Kidney (tissue), 13 donors: ENCODE measurements at regions not wholly inside any gene's neighbourhood (a gene's known extent, or its start where the extent isn't known, plus 50 kb on each side); places are given as distances from the start of the nearest gene placed in this dataset.

ENCODE experiments used
- DNase-seq, 5 donors: peaks; one replicate each; pipeline ENCODE4 v3.0.0-alpha.2; 2013 to 2020
- FAIRE-seq: peaks from 2 replicates; lab custom pipeline; 2012; peaks lifted over from hg19 to GRCh38; lab: Jason Lieb, UNC
- H3K27ac ChIP-seq, 2 donors: one replicate each; pipeline ENCODE4 v1.7.0; 2013; ENCODE audit warnings: low read depth in 2 of 2, low read length in 2 of 2, inconsistent platforms in 1 of 2
- H3K27me3 ChIP-seq: one replicate; pipeline ENCODE4 v1.7.1; 2013; ENCODE audit warnings: low read length, inconsistent platforms; ENCODE audit not compliant: control insufficient read depth, insufficient read depth
- H3K36me3 ChIP-seq, 3 donors: one replicate each; pipeline versions ENCODE4 v1.7.0 to v1.7.1; 2013; ENCODE audit warnings: low read length in 3 of 3, control low read depth in 1 of 3, inconsistent platforms in 1 of 3; ENCODE audit not compliant: insufficient read depth in 3 of 3, control insufficient read depth in 2 of 3
- H3K4me1 ChIP-seq, 3 donors: one replicate each; pipeline versions ENCODE4 v1.7.0 to v1.7.1; 2013; ENCODE audit warnings: low read length in 3 of 3, inconsistent platforms in 1 of 3, low read depth in 1 of 3; ENCODE audit not compliant: control insufficient read depth in 2 of 3, insufficient read depth in 2 of 3
- H3K4me3 ChIP-seq, 3 donors: one replicate each; pipeline versions ENCODE4 v1.7.0 to v1.8.1; 2013; ENCODE audit warnings: low read length in 3 of 3, control low read depth in 1 of 3, inconsistent platforms in 1 of 3
- H3K9ac ChIP-seq, 3 donors: one replicate each; pipeline versions ENCODE4 v1.7.0 to v1.7.1; 2013; ENCODE audit warnings: low read length in 3 of 3, control low read depth in 1 of 3, inconsistent platforms in 1 of 3
- H3K9me3 ChIP-seq, 3 donors: one replicate each; pipeline versions ENCODE4 v1.7.0 to v1.7.1; 2013; ENCODE audit warnings: low read length in 3 of 3, control low read depth in 1 of 3, inconsistent platforms in 1 of 3; ENCODE audit not compliant: control insufficient read depth in 2 of 3, insufficient read depth in 1 of 3
- intact Hi-C: fragments of 100-400 bp; cut with DNase I; formaldehyde crosslinking; loops from one replicate; pipeline ENCODE4 v1.11.1; 2022
- TF ChIP-seq, protein P1 (sequence below): IDR thresholded peaks from 3 replicates; pipeline ENCODE4 v1.5.1; 2012; ENCODE audit warnings: mild to moderate bottlenecking, moderate library complexity, borderline replicate concordance; ENCODE audit not compliant: insufficient read depth; ENCODE audit errors: extremely low read depth
- donor health status: control.
- donor health status: control.
- donor health status: control.
- donor health status: control.
- donor health status: control.
- donor health status: DM: yes; HTN: yes; CAD: no.
- donor health status: Normal renal cell carcinoma (clear cell type).

DNA sequence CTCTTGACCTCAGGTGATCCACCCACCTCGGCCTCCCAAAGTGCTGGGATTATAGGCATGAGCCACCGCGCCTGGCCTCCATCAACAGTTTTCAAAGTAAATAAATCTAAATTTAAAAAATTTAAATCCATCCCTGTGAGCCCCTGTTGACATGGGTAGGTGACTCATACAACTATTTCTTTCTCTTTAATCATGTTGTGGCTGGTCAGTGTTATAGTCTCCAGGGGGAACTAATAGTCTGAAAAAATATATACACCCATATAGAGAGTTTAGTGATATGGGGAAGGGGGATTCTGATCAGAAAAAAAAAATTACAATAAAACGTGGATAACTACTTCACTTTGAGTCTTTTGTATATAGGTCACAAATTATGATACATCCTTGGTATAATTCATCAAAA, 159.2 kb downstream of the ZNF608 start:
- Histone ChIP-seq H3K4me1 (no peaks in the 10 kb centered on the region), H3K27ac (no peak overlapping the region), H3K36me3 (no peaks in the 10 kb centered on the region), H3K9ac (no peak overlapping the region), H3K9me3 (no peaks in the 10 kb centered on the region), H3K27me3 (no peaks in the 10 kb centered on the region), H3K4me3 (no peak overlapping the region)
- TF ChIP-seq, protein P1, sequence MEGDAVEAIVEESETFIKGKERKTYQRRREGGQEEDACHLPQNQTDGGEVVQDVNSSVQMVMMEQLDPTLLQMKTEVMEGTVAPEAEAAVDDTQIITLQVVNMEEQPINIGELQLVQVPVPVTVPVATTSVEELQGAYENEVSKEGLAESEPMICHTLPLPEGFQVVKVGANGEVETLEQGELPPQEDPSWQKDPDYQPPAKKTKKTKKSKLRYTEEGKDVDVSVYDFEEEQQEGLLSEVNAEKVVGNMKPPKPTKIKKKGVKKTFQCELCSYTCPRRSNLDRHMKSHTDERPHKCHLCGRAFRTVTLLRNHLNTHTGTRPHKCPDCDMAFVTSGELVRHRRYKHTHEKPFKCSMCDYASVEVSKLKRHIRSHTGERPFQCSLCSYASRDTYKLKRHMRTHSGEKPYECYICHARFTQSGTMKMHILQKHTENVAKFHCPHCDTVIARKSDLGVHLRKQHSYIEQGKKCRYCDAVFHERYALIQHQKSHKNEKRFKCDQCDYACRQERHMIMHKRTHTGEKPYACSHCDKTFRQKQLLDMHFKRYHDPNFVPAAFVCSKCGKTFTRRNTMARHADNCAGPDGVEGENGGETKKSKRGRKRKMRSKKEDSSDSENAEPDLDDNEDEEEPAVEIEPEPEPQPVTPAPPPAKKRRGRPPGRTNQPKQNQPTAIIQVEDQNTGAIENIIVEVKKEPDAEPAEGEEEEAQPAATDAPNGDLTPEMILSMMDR: no peak
- no peak for DNase-seq
- intact Hi-C loops: no loop called here
- no peak for FAIRE-seq

DNA sequence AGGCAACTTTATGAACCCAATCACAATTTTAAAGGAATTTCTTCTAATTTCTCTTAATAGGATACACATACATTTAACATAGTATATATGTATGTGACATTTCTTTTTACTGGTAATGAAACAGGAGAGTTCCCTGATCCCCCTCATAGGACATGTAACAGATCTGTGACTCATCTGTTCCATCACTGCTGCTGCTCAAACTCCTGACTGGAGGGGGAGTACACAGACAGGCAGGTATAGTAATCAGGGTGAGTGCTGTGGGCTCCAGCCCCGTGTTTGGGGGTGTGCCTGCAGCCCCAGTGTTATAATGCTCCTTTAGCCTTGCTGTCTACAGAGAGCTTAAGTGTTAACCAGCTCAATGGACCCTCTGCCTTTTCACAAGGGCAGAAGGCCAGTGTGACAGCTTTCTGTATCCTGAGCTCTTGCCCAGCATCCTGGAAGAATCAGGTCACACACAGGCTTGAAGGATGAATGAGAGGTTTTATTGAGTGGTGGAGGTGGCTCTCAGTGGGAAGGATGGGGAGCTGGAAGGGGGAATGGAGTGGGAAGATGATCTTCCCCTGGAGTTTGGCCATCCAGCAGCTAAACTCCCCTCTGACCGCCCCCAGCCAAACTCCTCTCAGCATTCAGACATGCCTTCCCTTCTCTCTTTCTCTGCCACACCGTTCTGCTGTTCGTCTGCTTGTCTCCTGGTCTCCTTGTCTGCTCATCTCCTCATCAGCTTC, 161.3 kb downstream of the ZNF608 start:
- no peak for FAIRE-seq
- intact Hi-C loops: no loop called here

DNA sequence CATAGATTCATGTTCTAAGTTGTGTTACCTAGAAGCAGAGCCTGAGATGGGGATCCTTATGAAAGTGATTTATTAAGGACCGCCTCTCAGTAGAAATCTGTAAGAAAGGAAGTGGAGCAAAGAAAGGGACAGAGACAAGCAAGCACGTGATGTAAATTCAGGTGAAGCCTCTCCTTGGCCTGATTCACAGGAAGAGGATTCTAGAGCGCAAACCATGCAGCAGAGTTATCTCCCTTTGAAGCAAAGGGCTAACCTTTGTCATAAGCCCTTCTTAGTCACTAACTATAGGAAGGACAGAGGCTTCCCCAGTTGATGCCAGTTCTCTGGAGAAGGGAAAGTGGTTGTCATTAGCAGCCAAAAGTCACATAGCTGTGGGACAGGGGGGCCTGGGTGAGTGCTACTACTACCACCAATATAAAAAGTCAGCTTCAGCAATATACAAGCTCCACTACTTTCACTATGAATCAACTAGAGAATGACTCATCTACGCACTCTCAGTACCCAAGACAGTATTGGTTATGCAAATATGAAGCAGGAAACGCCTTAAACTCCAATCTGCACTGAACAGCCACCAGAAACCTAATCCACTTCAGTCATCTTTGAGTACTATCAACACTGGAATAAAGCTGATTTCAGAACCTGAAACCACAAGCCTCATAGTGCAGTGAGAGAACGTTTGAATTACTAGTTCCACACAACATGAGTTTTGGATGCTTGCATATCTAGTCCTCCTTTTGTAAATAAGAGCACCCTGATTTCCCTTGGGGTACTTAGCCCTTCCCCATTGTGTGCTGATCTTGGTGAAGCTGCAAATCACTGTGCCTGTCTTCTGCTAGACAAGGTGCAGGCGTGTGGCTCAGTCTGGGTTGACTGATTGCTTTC, 162.7 kb downstream of the ZNF608 start:
- TF ChIP-seq, protein P1: no peak
- H3K4me1 ChIP-seq: peaks cover 0 to 4% (median 3%) of the 10 kb centered on the region in 3 donors
- no peaks in the 10 kb centered on the region for H3K27me3 ChIP-seq
- FAIRE-seq (no peak), DNase-seq (no peak)
- H3K9ac ChIP-seq: no peak overlapping the region
- H3K27ac ChIP-seq: no peak overlapping the region
- no peak overlapping the region for H3K4me3 ChIP-seq
- no peaks in the 10 kb centered on the region for H3K36me3 ChIP-seq
- no peaks in the 10 kb centered on the region for H3K9me3 ChIP-seq
- intact Hi-C loops: no loop called here

More for the DNA sequence above, 161.3 kb downstream of the ZNF608 start:
- H3K27me3 ChIP-seq: no peaks in the 10 kb centered on the region
- no peak overlapping the region for H3K4me3 ChIP-seq
- no peaks in the 10 kb centered on the region for H3K9me3 ChIP-seq
- no peaks in the 10 kb centered on the region for H3K36me3 ChIP-seq
- TF ChIP-seq, protein P1: no peak
- H3K9ac ChIP-seq: no peak overlapping the region
- H3K27ac ChIP-seq: no peak overlapping the region
- peaks cover 0 to 4% (median 3%) of the 10 kb centered on the region in 3 donors for H3K4me1 ChIP-seq
- DNase-seq: no peak
